ENCODE measurements at regions not wholly inside any gene's neighbourhood (a gene's known extent, or its start where the extent isn't known, plus 50 kb on each side); places are given as distances from the start of the nearest gene placed in this dataset.

- intact Hi-C loops (cut with DNase I; ENCODE audit: low total_unique reads): no loop called here
- H3K27ac ChIP-seq: no peak overlapping the region
- H3K4me3 ChIP-seq: no peak overlapping the region
- no peaks in the 10 kb centered on the region for H3K36me3 ChIP-seq
- H3K4me1 ChIP-seq: no peaks in the 10 kb centered on the region
- no peak for DNase-seq (ENCODE audit: low spot score in 2 of 2)
- no peak for TF ChIP-seq CTCF (IDR thresholded peaks at IDR 0.05)
- no peak for TF ChIP-seq POLR2AphosphoS5 (IDR thresholded peaks at IDR 0.05)
- no peak for TF ChIP-seq POLR2A (IDR thresholded peaks at IDR 0.05)
- no peaks in the 10 kb centered on the region for H3K9me3 ChIP-seq
- H3K27me3 ChIP-seq: peaks cover 0 to 14% of the 10 kb centered on the region in 2 donors
Observed at GRCh38 chr19:56964410-56964920, 123.9 kb upstream of the PEG3 start.

GRCh38 chr19:56966225-56966696, 125.7 kb upstream of the PEG3 start:
- Histone ChIP-seq H3K4me1 (no peaks in the 10 kb centered on the region), H3K27me3 (peaks cover 0 to 18% of the 10 kb centered on the region in 2 donors), H3K9me3 (peaks cover 0 to 3% of the 10 kb centered on the region in 2 donors), H3K4me3 (peak overlapping the region in 1 of 3 donors; percentile 20), H3K36me3 (no peaks in the 10 kb centered on the region), H3K27ac (no peak overlapping the region)
- no peak for TF ChIP-seq POLR2AphosphoS5 (IDR thresholded peaks at IDR 0.05)
- no peak for TF ChIP-seq CTCF (IDR thresholded peaks at IDR 0.05)
- TF ChIP-seq POLR2A (IDR thresholded peaks at IDR 0.05): no peak
- intact Hi-C loops (cut with DNase I; ENCODE audit: low total_unique reads): no loop called here
- DNase-seq (ENCODE audit: low spot score in 2 of 2): no peak

GRCh38 chr19:56966697-56967299, 126.3 kb upstream of the PEG3 start:
- Histone ChIP-seq H3K27me3 (peaks cover 0 to 22% of the 10 kb centered on the region in 2 donors), H3K4me3 (no peak overlapping the region), H3K27ac (no peak overlapping the region), H3K9me3 (peaks cover 0 to 3% of the 10 kb centered on the region in 2 donors), H3K4me1 (no peaks in the 10 kb centered on the region), H3K36me3 (no peaks in the 10 kb centered on the region)
- DNase-seq (ENCODE audit: low spot score in 2 of 2): no peak
- intact Hi-C loops (cut with DNase I; ENCODE audit: low total_unique reads): no loop called here
- no peak for TF ChIP-seq POLR2A (IDR thresholded peaks at IDR 0.05)

DNA sequence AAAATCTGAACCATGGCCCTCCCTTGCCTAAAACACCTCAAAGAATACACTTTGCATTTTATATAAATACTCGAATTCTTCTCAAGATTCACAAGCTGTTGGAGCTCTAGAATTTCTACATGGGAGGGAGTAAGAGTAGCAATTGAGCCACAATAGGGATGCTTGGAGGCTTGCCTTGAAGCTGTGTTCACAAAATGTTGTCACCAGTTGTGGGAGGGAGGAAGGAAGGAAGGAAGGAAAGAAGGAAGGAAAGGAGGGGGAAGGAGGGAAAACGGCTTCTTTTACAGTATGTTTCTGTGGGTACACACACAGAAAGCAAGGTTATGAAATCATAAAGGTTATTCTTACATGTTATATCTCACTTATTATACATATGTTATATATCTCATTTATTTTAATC, 128.6 kb upstream of the PEG3 start:
- intact Hi-C loops (cut with DNase I; ENCODE audit: low total_unique reads): no loop called here
- TF ChIP-seq POLR2A (IDR thresholded peaks at IDR 0.05): no peak
- no peak for TF ChIP-seq CTCF (IDR thresholded peaks at IDR 0.05)
- no peak for TF ChIP-seq POLR2AphosphoS5 (IDR thresholded peaks at IDR 0.05)
- H3K27ac ChIP-seq: no peak overlapping the region
- no peak for DNase-seq (ENCODE audit: low spot score in 2 of 2)
- no peaks in the 10 kb centered on the region for H3K36me3 ChIP-seq
- peaks cover 0 to 3% of the 10 kb centered on the region in 2 donors for H3K9me3 ChIP-seq
- no peak overlapping the region for H3K4me3 ChIP-seq
- peaks cover 0 to 17% of the 10 kb centered on the region in 2 donors for H3K27me3 ChIP-seq
- no peaks in the 10 kb centered on the region for H3K4me1 ChIP-seq

- H3K36me3 ChIP-seq: no peaks in the 10 kb centered on the region
- H3K27me3 ChIP-seq: peaks cover 0 to 18% of the 10 kb centered on the region in 2 donors
- no peak overlapping the region for H3K4me3 ChIP-seq
- no peak overlapping the region for H3K27ac ChIP-seq
- intact Hi-C loops (cut with DNase I; ENCODE audit: low total_unique reads): no loop called here
- DNase-seq (ENCODE audit: low spot score in 2 of 2): no peak
- no peaks in the 10 kb centered on the region for H3K4me1 ChIP-seq
- TF ChIP-seq POLR2A (IDR thresholded peaks at IDR 0.05) (no peak), CTCF (IDR thresholded peaks at IDR 0.05) (no peak), POLR2AphosphoS5 (IDR thresholded peaks at IDR 0.05) (no peak)
- peaks cover 0 to 3% of the 10 kb centered on the region in 2 donors for H3K9me3 ChIP-seq
Observed at GRCh38 chr19:56969759-56970178, 129.2 kb upstream of the PEG3 start.

All from breast epithelium (tissue), 4 donors.